ENCODE measurements at regions not wholly inside any gene's neighbourhood (a gene's known extent, or its start where the extent isn't known, plus 50 kb on each side); places are given as distances from the start of the nearest gene placed in this dataset.
"Not testable (repeated sequence)": the region's sequence is repeated elsewhere in the genome, so short reads cannot be mapped to it uniquely, and the experiment has no call there.

DNA sequence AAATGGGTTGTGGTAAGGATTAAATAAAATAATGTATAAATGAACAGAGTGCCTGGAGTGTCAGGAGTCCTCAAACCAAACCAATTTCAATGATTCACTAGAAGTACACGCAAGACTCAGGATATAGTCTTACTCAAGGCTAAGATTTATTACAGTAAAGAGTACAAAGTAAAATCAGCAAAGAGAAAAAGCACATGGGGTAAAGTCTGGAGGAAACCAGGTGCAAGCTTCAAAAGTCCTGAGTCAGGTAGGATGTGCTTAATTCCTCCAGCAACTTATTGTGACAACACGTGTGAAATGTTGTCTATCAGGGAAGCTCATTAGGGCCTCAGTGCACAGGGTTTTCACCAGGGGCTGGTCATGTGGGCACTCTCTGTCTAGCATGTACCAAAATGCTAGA is 105.8 kb upstream of the NAP1L1 start:
- Mint-ChIP-seq H3K9me3 (no peaks in the 10 kb centered on the region), H3K27ac (no peak overlapping the region), H3K27me3 (peaks cover 19 to 26% of the 10 kb centered on the region in 2 donors), H3K4me1 (peaks cover 0 to 2% of the 10 kb centered on the region in 2 donors), H3K36me3 (no peaks in the 10 kb centered on the region), H3K4me3 (no peak overlapping the region)
- DNase-seq (no peak), ATAC-seq (replicated peaks) (no peak)

DNA sequence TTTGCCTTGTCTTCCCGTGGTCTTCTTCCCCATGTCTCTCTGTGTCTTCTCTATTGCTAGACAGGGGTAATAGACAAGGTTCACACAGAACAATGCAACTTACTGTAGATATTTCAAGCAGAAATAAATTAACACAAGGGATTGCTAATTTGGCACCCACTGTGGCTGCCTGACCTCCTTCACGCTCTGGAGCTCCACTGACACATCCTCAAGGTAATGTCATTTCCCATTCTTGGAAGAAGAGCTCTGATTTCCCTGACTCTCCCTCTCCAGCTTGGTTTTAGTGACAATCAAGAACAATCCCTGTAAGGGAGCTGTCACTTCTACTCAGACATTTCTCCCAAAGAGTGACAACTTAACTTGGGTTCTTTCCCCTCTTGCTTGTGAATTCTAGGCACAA is 105.4 kb upstream of the NAP1L1 start:
- no peak for ATAC-seq (replicated peaks)

DNA sequence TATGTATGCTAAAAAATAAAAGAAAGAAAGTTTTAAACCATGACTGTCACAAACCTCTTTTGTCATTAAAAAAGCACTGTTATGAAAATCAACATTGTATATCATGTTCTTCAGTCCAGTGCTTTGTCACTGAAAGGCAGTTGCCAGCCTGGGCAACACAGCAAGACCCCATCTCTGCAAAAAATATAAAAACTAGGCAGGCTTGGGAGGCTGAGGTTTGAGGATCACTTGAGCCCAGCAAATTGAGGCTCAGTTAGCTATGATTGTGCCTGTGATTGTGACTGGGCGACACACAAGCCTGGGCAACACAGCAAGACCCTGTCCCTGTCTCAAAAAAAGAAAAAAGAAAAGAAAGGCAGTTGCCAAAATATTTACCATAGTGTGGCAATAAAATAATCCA is 102.7 kb upstream of the NAP1L1 start:
- Mint-ChIP-seq H3K4me1 (peaks cover 5 to 8% of the 10 kb centered on the region in 2 donors), H3K27me3 (peaks cover 25 to 32% of the 10 kb centered on the region in 2 donors), H3K9me3 (no peaks in the 10 kb centered on the region), H3K4me3 (no peak overlapping the region), H3K36me3 (peaks cover 0 to 3% of the 10 kb centered on the region in 2 donors), H3K27ac (no peak overlapping the region)
- DNase-seq (no peak), ATAC-seq (replicated peaks) (no peak)

More for the DNA sequence above, 105.4 kb upstream of the NAP1L1 start:
- DNase-seq = no peak
- peaks cover 19 to 26% of the 10 kb centered on the region in 2 donors for H3K27me3 Mint-ChIP-seq
- H3K4me3 Mint-ChIP-seq = no peak overlapping the region
- no peaks in the 10 kb centered on the region for H3K36me3 Mint-ChIP-seq
- H3K9me3 Mint-ChIP-seq = no peaks in the 10 kb centered on the region
- H3K27ac Mint-ChIP-seq = no peak overlapping the region
- peaks cover 0 to 2% of the 10 kb centered on the region in 2 donors for H3K4me1 Mint-ChIP-seq

DNA sequence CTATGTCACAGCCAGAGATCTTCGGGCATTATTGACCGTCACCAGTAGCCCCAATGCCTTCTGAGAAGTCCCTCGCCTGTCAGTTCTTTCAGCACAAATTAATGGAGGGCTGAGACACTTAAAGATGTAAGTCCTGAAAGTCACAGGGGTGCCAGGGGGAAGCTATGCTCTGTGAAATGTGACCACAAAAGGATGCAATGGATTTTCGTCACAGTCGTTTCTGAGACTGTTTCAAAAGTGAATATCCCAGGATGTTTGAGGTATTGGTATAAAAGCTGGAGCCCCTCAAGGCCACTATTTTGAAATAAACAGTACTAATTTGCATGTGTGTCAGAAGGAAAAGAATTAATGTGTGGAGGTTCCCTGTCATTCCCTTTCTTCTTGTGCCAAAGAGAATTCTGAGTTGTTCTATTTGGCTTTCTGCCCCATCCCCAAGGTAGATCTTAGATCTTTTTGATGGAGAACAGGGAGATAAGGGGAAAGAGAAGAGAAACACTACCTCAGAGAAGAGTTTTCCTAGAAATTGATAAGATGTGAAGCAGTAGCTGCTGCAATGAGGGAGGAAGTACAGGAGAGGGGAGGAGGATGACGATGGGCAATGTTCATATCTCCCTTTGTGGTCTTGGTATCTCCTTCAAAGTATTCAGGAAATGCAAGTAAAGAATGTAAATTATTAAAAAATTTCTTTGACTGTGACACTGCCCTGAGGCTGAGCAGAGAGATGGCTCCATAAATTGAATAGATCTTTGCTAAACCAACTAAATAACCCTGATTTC is 101.8 kb upstream of the NAP1L1 start:
- Mint-ChIP-seq H3K4me3 (no peak overlapping the region), H3K9me3 (no peaks in the 10 kb centered on the region), H3K27me3 (peaks cover 25 to 32% of the 10 kb centered on the region in 2 donors), H3K4me1 (peaks cover 5 to 8% of the 10 kb centered on the region in 2 donors), H3K27ac (no peak overlapping the region), H3K36me3 (peaks cover 0 to 3% of the 10 kb centered on the region in 2 donors)
- ATAC-seq (replicated peaks) = no peak
- no peak for DNase-seq

DNA sequence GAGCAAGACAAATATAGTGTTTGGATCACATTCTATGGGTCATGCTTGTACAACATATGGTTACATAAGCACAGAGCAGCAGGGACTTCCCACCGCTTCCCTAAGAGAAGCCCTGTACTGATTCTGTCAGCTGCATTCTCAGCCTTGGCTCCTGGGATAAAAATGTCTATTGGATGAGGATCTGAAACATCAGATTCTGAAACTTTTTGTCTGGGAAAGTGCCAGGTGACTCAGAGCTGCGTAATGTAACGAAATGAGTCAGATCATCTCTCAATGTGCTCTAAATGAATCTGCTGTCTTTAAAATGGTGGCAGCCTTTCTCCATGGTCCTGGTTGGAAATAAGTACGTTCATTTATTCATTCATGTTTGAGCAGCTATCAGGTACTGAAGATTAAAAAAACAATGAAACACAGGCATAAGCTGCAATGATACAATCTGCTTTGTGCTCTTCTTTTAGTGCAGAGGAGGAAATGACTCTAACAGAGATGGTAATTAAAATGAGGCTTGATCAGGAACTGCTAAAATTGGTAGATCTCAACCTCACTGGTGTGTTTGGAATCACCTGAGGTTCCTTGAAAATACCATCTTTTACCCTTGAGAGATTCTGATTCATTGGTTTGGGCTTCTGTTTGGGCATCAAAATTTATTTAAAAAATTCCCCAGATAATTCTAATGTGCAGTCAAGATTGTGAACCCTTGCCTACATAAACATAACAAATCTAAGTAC is 99.1 kb upstream of the NAP1L1 start:
- Mint-ChIP-seq H3K4me3 (peak overlapping the region in 1 of 2 donors; percentile 27), H3K27ac (peak overlapping the region; percentile 70), H3K36me3 (peaks cover 0 to 3% of the 10 kb centered on the region in 2 donors), H3K4me1 (peaks cover 5 to 8% of the 10 kb centered on the region in 2 donors), H3K27me3 (peaks cover 30 to 31% of the 10 kb centered on the region in 2 donors), H3K9me3 (no peaks in the 10 kb centered on the region)
- ATAC-seq (replicated peaks) = peak; percentile 78 to 91
- DNase-seq = peak; percentile 23

DNA sequence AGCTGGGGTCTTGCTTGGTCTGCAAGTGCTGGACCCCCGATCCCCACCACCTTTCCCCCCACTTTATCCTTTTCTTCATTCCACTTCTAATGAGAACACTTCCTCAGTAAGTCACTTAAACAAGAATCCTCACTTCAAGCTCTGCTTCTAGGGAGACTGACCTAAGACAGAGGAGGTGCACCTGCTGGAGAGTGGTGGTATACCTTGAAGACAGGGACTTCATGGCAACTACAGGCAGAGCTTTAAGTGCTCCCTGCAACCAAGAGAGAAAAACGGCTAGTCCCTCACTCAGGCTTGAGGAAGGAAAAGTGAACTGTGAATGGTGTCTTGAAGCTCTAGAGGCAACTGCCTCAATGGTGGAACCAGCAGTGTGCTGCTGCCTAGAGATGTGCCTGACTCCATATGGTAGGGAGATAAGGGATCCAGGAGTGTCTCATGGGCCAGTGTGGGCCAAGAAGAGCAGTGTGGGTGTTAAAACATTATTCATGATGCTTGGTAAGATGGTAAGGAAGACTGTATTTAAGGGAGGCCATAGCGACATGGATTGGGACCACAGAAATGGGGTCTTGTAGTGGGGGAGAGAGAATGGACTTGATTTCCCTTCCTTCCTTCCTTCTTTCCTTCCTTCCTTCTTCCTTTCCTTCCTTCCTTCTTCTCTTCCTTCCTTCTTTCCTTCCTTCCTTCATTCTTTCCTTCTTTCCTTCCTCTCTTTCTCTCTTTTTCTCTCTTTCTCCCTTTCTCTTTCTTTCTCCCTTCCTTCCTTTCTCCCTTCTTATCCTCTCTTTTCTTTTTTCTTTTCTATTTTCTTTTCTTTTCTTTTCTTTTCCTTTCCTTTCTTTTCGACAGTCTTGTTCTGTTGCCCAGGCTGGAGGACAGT is 96.2 kb upstream of the NAP1L1 start:
- Mint-ChIP-seq H3K27me3 (peaks cover 14 to 21% of the 10 kb centered on the region in 2 donors), H3K4me3 (no peak overlapping the region), H3K9me3 (no peaks in the 10 kb centered on the region), H3K4me1 (peaks cover 5 to 6% of the 10 kb centered on the region in 2 donors), H3K36me3 (peaks cover 0 to 3% of the 10 kb centered on the region in 2 donors), H3K27ac (no peak overlapping the region)
- ATAC-seq (replicated peaks) (peak; percentile 33 to 39), DNase-seq (no peak)

DNA sequence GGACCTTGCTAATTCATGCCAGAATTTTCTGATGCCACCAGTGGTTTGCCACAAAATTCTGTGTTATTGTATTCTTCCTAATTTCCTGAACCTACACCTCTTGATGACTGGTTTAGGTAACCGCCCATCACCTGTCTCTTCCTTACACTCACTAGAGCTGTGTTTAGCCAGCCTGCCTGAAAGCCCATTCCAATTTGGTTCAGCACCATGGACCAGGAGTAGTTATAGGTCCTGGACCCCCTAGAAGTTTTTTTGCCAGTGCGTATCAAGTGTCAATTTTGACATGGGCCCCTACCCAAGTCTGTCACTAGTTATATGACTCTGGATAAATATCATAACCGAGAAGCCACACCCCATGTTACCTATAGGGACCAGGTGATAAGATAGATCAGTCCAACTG is 94.0 kb upstream of the NAP1L1 start:
- Mint-ChIP-seq H3K9me3 (no peaks in the 10 kb centered on the region), H3K4me3 (no peak overlapping the region), H3K4me1 (peaks cover 5 to 6% of the 10 kb centered on the region in 2 donors), H3K36me3 (peaks cover 0 to 3% of the 10 kb centered on the region in 2 donors), H3K27ac (no peak overlapping the region), H3K27me3 (peaks cover 9 to 15% of the 10 kb centered on the region in 2 donors)
- no peak for ATAC-seq (replicated peaks)
- no peak for DNase-seq

DNA sequence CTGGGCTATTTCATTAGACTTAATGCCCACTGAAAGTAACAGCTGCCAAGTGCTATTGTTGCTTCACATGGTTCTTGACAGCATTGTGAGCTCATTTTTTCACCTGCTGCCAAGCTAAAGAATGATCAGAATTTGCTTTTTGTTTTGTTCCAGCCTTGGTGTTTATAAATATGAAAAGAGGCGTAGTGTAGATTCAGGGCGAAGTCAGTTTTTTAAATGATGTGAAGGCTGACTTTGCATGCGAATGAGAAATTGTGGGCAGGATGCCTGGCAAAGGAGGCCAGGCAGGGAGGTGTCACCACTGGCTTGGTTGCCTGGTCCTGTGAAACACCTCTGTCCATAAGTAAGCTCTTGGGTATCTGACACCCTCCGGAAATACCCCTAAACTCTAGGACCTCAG is 93.3 kb upstream of the NAP1L1 start:
- Mint-ChIP-seq H3K27ac (no peak overlapping the region), H3K36me3 (peaks cover 0 to 2% of the 10 kb centered on the region in 2 donors), H3K9me3 (no peaks in the 10 kb centered on the region), H3K4me3 (no peak overlapping the region), H3K4me1 (peaks cover 3 to 11% of the 10 kb centered on the region in 2 donors), H3K27me3 (peaks cover 5 to 14% of the 10 kb centered on the region in 2 donors)
- ATAC-seq (replicated peaks) (no peak), DNase-seq (no peak)

DNA sequence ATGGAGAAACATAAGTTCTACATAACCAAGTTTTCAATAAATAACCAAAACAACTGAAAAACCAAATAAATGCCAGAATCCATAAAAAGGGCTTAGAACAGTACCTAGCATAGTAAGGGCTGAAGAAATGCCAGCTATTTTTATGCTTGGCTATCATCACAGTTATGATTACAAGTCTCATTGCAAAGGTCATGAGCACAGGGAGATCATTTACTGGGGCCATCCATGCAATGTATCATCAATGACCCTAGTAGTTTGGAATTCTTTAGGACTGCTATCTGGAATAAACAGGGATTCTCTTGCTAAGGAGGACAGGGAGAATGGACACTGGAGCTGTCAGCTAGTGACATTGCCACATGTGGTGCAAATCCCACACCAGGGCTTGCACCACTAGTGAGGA is 92.5 kb upstream of the NAP1L1 start:
- Mint-ChIP-seq H3K4me3 (no peak overlapping the region), H3K27me3 (peaks cover 0 to 9% of the 10 kb centered on the region in 2 donors), H3K9me3 (peaks cover 0 to 3% of the 10 kb centered on the region in 2 donors), H3K4me1 (peaks cover 8 to 20% of the 10 kb centered on the region in 2 donors), H3K36me3 (no peaks in the 10 kb centered on the region), H3K27ac (no peak overlapping the region)
- ATAC-seq (replicated peaks) (no peak), DNase-seq (no peak)

DNA sequence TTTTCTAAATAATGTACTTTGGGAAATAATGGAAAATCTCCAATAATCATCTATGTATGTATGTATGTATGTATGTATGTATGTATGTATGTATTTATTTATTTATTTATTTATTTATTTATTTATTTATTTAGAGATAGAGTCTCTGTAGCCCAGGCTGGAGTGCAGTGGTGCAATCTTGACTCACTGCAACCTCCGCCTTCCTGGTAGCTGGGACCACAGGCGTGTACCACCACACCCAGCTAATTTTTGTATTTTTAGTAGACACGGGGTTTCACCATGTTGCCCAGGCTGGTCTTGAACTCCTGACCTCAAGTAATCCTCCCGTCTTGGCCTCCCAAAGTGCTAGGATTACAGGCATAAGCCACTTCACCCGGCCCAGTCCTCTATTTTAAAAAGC is 91.5 kb upstream of the NAP1L1 start:
- not testable (repeated sequence) for H3K27me3 Mint-ChIP-seq; H3K36me3 Mint-ChIP-seq; H3K27ac Mint-ChIP-seq; H3K9me3 Mint-ChIP-seq; H3K4me3 Mint-ChIP-seq; ATAC-seq (replicated peaks); DNase-seq
- peaks cover 11 to 26% of the 10 kb centered on the region in 2 donors for H3K4me1 Mint-ChIP-seq

DNA sequence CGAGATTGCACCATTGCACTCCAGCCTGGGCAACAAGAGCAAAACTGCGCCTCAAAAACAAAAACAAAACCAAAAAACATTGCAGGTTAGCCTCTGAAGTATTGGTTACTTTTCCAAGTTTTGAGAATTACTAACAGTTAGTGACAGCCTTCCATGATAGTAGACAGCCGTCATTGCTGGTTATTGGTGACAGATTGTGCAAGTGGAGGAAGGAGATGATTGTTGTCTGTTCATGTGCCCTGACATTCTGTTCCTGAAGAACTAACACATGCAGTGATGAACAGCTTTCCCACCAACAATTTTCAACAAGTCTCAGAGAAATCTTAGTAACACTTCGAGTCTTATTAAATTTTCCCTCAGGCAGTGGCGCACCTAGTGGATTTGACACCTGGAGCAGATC is 89.3 kb upstream of the NAP1L1 start:
- Mint-ChIP-seq H3K36me3 (peaks cover 0 to 3% of the 10 kb centered on the region in 2 donors), H3K4me1 (peaks cover 17 to 26% of the 10 kb centered on the region in 2 donors), H3K9me3 (peaks cover 0 to 3% of the 10 kb centered on the region in 2 donors), H3K27me3 (peaks cover 0 to 7% of the 10 kb centered on the region in 2 donors), H3K4me3 (no peak overlapping the region), H3K27ac (no peak overlapping the region)
- ATAC-seq (replicated peaks) (no peak), DNase-seq (no peak)

DNA sequence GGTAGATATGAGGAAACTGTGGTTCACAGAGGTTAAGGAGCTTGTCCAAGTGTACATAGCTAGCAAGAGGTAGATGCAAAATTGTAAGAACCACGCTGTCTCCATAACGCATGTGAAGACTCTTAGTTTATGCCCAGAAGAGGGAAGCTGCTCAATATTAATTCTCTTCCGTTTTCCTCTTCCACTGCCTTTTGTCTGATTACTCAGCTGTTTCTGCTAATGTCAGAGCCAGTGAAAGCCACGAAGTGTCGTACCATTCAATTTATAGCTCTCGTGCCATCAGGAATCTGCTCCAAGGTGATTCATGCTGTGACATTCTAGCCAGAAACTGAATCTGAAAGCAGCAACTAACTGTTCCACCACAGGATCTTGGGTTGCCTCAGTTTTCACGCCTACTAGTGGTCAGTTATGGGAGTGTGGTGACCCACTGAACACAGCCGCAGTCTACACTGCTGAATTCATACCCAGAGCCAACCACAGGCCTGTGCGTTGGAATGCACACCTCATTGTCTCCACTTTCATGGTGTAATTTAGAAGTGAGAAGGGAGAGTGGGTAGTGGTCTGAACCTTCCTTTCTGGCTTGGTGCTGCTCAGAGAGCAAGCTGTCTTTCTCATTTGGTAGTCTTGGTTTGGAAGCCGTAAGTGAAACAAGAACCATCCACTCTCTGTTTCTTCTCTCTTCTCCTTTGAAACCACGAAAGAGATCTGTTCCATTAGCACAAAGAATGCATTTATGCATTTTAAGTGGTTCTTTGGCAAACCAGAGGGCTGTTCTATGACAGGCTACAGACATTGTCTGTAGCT is 74.2 kb upstream of the NAP1L1 start:
- Mint-ChIP-seq H3K27ac (peak overlapping the region; percentile 88), H3K4me1 (peaks cover 15 to 27% of the 10 kb centered on the region in 2 donors), H3K4me3 (peak overlapping the region; percentile 74 to 77), H3K9me3 (no peaks in the 10 kb centered on the region), H3K36me3 (no peaks in the 10 kb centered on the region), H3K27me3 (no peaks in the 10 kb centered on the region)
- ATAC-seq (replicated peaks) (peak; percentile 94 to 97), DNase-seq (peak; percentile 74)

DNA sequence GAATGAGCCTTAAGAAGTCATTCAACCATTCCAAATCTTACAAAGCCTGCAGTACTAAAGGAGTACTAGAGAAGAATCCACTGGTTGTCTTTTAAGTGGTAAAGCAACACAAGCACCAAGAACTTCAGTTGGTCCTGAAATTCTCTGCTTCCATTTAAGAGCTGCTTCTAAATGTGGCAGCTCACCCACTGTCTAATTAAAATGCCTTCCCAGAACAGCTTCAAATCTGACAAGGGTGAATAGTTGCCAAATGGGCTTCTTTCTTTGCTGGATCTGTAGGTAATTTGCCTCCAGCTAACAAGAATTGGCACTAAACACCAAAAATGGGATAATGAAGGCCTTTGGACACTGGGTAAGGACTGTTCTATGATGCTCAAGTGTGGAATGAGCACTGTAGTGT is 72.2 kb upstream of the NAP1L1 start:
- peaks cover 24 to 36% of the 10 kb centered on the region in 2 donors for H3K4me1 Mint-ChIP-seq
- peaks cover 0 to 3% of the 10 kb centered on the region in 2 donors for H3K9me3 Mint-ChIP-seq
- no peak for ATAC-seq (replicated peaks)
- H3K27me3 Mint-ChIP-seq = no peaks in the 10 kb centered on the region
- no peak overlapping the region for H3K4me3 Mint-ChIP-seq
- DNase-seq = no peak
- no peak overlapping the region for H3K27ac Mint-ChIP-seq
- peaks cover 0 to 3% of the 10 kb centered on the region in 2 donors for H3K36me3 Mint-ChIP-seq

Data from stimulated activated naive B cell treated with anti-CD40 and anti-IgM and Interleukin-4, amounts not matched to agents 10 μg/mL and 1 μg/mL and 100 μg/mL, for 72 hours (primary cell).